A549 (cell line): ENCODE measurements at regions not wholly inside any gene's neighbourhood (a gene's known extent, or its start where the extent isn't known, plus 50 kb on each side); places are given as distances from the start of the nearest gene placed in this dataset.

Experiments
- ATAC-seq, 2 experiments: fragments of 200-7000 bp in 1 of 2; fragments of >200 bp in 1 of 2; cut with Nextera tagmentation in 1 of 2; cut with Tn5 transposase in 1 of 2; 3 replicates each; pipeline versions ENCODE4 v1.8.0 to v1.9.1; 2018 to 2020; ENCODE audit warnings: mild to moderate bottlenecking in 1 of 2, moderate library complexity in 1 of 2
- CTCF ChIA-PET: fragments of 300-600 bp; sonication (Branson Sonifier 250); formaldehyde crosslinking; extraction: SDS; loops from one replicate; lab custom pipeline; 2021; ENCODE audit warnings: antibody characterized with exemption, inconsistent platforms; lab: Yijun Ruan, JAX
- POLR2A ChIA-PET: fragments of 350-600 bp; formaldehyde crosslinking; extraction: SDS; loops from one replicate; lab custom pipeline; 2021; ENCODE audit warnings: antibody characterized with exemption, inconsistent platforms; lab: Yijun Ruan, JAX
- DNase-seq, 2 experiments: peaks; one replicate each; pipeline versions ENCODE4 v3.0.0 to v3.0.0-alpha.2; 2011 to 2016; ENCODE audit warnings: low read depth in 1 of 2, low spot score in 1 of 2
- FAIRE-seq: peaks from 2 replicates; lab custom pipeline; 2011; peaks lifted over from hg19 to GRCh38; lab: Jason Lieb, UNC
- H3K27ac ChIP-seq, 2 experiments: fragments of >200 bp; sonication (Bioruptor Twin); formaldehyde crosslinking; 3 replicates each; pipeline ENCODE4 v1.5.1; 2016 to 2017
- H3K4me1 ChIP-seq: fragments of >200 bp; sonication (Bioruptor Twin); formaldehyde crosslinking; 3 replicates; pipeline ENCODE4 v1.6.1; 2016
- H3K4me2 ChIP-seq: fragments of >200 bp; sonication (Bioruptor Twin); formaldehyde crosslinking; 3 replicates; pipeline ENCODE4 v1.6.1; 2016
- H3K4me3 ChIP-seq: fragments of >200 bp; sonication (Bioruptor Twin); formaldehyde crosslinking; 3 replicates; pipeline ENCODE4 v1.5.1; 2016
- H3K9me3 ChIP-seq: fragments of >200 bp; sonication (Bioruptor Twin); formaldehyde crosslinking; 3 replicates; pipeline ENCODE4 v1.6.1; 2016
- CBX8 ChIP-seq: fragments of 200-600 bp; sonication (generic); IDR thresholded peaks from 2 replicates; pipeline ENCODE4 v1.6.1; 2016
- EP300 ChIP-seq, 2 experiments: fragments of >200 bp; sonication (Bioruptor Twin); formaldehyde crosslinking; IDR thresholded peaks; 2 replicates in 1 of 2; 3 replicates in 1 of 2; pipeline ENCODE4 v1.6.1; 2016 to 2017
- FOSB ChIP-seq: fragments of 250-450 bp; sonication (Bioruptor Pico); IDR thresholded peaks from 2 replicates; pipeline ENCODE4 v1.5.0; 2020; ENCODE audit warnings: mild to moderate bottlenecking, moderate library complexity
- FOSL2 ChIP-seq, 2 experiments: fragments of 450-650 bp in 1 of 2; fragments of >200 bp in 1 of 2; sonication (Bioruptor Twin) in 1 of 2; formaldehyde crosslinking; IDR thresholded peaks; 2 replicates each; pipeline versions ENCODE4 v1.5.0 to v1.6.1; 2016 to 2020; ENCODE audit warnings: mild to moderate bottlenecking in 1 of 2, moderate library complexity in 1 of 2
- FOXS1 ChIP-seq: fragments of 250-450 bp; sonication (Bioruptor Pico); IDR thresholded peaks from 2 replicates; pipeline ENCODE4 v1.5.0; 2020; ENCODE audit warnings: mild to moderate bottlenecking, moderate library complexity
- GATA3 ChIP-seq: IDR thresholded peaks from 2 replicates; pipeline ENCODE4 v1.6.1; 2012; ENCODE audit warnings: borderline replicate concordance
- HDAC2 ChIP-seq: fragments of 200-600 bp; sonication (generic); IDR thresholded peaks from 2 replicates; pipeline ENCODE4 v1.6.1; 2016
- HEYL ChIP-seq: fragments of 250-450 bp; sonication (Bioruptor Pico); IDR thresholded peaks from 2 replicates; pipeline ENCODE4 v1.8.0; 2021; ENCODE audit warnings: mild to moderate bottlenecking, moderate library complexity
- HOXB13 ChIP-seq: fragments of 250-450 bp; sonication (Bioruptor Pico); IDR thresholded peaks from 2 replicates; pipeline ENCODE4 v1.5.0; 2020; ENCODE audit warnings: low read depth, mild to moderate bottlenecking, moderate library complexity
- JUN ChIP-seq, 2 experiments: fragments of >200 bp; sonication (Bioruptor Twin); formaldehyde crosslinking; IDR thresholded peaks; 2 replicates in 1 of 2; 3 replicates in 1 of 2; pipeline ENCODE4 v1.6.1; 2016 to 2017
- JUNB ChIP-seq: fragments of >200 bp; sonication (Bioruptor Twin); formaldehyde crosslinking; IDR thresholded peaks from 2 replicates; pipeline ENCODE4 v1.6.1; 2016
- MYC ChIP-seq: IDR thresholded peaks from 2 replicates; pipeline ENCODE4 v1.6.1; 2012; ENCODE audit warnings: mild to moderate bottlenecking, inconsistent platforms, low read length, improper control_type of control experiment, borderline replicate concordance
- NFE2L2 ChIP-seq: fragments of 150-350 bp; conservative IDR thresholded peaks from 2 replicates; pipeline ENCODE4 v1.6.1; 2014; ENCODE audit warnings: low read length
- RAD21 ChIP-seq, 2 experiments: fragments of >200 bp in 1 of 2; sonication (Bioruptor Twin) in 1 of 2; formaldehyde crosslinking in 1 of 2; IDR thresholded peaks in 1 of 2; conservative IDR thresholded peaks in 1 of 2; 2 replicates in 1 of 2; 3 replicates in 1 of 2; pipeline ENCODE4 v1.6.1; 2012 to 2018; ENCODE audit warnings: inconsistent platforms in 1 of 2
- TFCP2L1 ChIP-seq: fragments of 250-450 bp; sonication (Bioruptor Pico); IDR thresholded peaks from 2 replicates; pipeline ENCODE4 v1.5.0; 2021; ENCODE audit warnings: mild to moderate bottlenecking
- ZFP36 ChIP-seq: fragments of 450-650 bp; IDR thresholded peaks from 2 replicates; pipeline ENCODE4 v1.6.1; 2014; ENCODE audit warnings: borderline replicate concordance; ENCODE audit not compliant: partially characterized antibody
- WGBS: methylation state at CpG from one replicate; pipeline ENCODE4 v1.1.6; 2017; ENCODE audit errors: missing lambda C conversion rate; 5-methylcytosine and 5-hydroxymethylcytosine counted together
- TF ChIP-seq, protein P1 (sequence below): IDR thresholded peaks from 2 replicates; pipeline ENCODE4 v1.6.1; 2012
- TF ChIP-seq, protein P2 (sequence below): fragments of >200 bp; sonication (Bioruptor Twin); formaldehyde crosslinking; IDR thresholded peaks from 3 replicates; pipeline ENCODE4 v1.6.1; 2016
- TF ChIP-seq, protein P3 (sequence below): fragments of >200 bp; sonication (Bioruptor Twin); formaldehyde crosslinking; IDR thresholded peaks from 3 replicates; pipeline ENCODE4 v1.5.1; 2016
- TF ChIP-seq, protein P4 (sequence below): IDR thresholded peaks from 2 replicates; pipeline ENCODE4 v1.6.1; 2012; ENCODE audit warnings: low read depth, borderline replicate concordance
- TF ChIP-seq, protein P5 (sequence below): fragments of 200-600 bp; sonication (generic); IDR thresholded peaks from 2 replicates; pipeline ENCODE4 v1.6.1; 2016; ENCODE audit warnings: antibody characterized with exemption, mild to moderate bottlenecking, moderate library complexity
- TF ChIP-seq, protein P6 (sequence below): fragments of >200 bp; sonication (Bioruptor Twin); formaldehyde crosslinking; IDR thresholded peaks from 2 replicates; pipeline ENCODE4 v1.6.1; 2016

DNA sequence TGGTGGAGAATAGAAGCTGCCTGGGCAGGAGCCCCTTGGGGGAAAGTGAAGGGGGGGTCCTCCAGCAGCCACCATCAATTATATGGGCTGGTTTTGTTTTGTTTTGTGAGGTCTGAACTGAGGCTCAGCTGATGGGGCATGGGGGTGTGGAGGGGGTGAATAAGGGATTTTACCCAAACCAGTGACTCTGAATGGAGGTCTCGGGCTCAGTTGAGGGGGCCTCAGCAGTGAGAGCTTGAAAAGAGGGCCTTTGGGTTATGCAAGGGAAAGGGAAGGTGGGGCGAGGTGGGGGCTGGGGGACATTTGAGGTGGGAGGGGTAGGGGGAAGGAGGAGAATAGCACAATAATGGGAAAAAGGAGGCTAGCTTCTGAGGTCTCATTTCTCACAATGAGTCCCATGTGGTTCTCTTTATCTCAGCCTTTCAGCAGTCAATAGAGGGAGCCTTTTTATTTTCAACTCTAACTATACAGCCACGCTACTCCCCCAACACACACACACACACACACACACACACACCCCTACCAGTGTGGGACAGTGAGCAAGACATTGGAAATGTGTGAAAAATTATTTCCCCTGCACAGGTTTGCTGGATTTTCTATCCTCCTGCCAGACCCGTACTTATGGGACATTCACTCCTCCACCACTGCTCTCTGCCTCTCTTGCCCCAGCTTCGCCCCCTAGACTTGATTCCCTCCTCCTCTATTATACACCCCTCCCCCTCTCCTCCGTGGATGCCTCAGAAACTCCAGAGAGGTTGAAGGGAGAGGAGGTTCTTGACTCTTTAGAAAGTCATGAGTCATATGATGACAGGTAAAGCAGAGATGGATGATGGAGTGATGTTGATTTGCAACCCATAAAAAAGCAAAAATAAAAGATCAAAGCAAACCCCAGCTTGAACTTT, 96.0 kb downstream of the GTPBP8 start:
- Histone ChIP-seq H3K4me2 (peak overlapping the region; percentile 44), H3K27ac (peak overlapping the region; percentile 0 to 85; a peak in 4 of 6 replicates), H3K9me3 (no peaks in the 10 kb centered on the region), H3K4me1 (peaks cover 28% of the 10 kb centered on the region), H3K4me3 (no peak overlapping the region)
- ChIA-PET CTCF (interaction anchor here (0.5 to 2.4 kb wide), 9 partner anchors 11 to 202 kb away, joined by 3 to 8 read pairs (median 3); no protein-coding TSS in a partner anchor), POLR2A (no interaction called here)
- DNase-seq (peak; percentile 38 to 62), ATAC-seq (peak; percentile 77 to 86), FAIRE-seq (peak; percentile 13)
- TF ChIP-seq EP300 (IDR thresholded peaks at IDR 0.05) (peak in 1 of 2 experiments; percentile 38; a peak in 2 of 5 replicates), JUN (IDR thresholded peaks at IDR 0.05) (peak in 1 of 2 experiments; percentile 51; a peak in 3 of 5 replicates), RAD21 (conservative IDR thresholded peaks at IDR 0.05 in 1 of 2, IDR thresholded peaks at IDR 0.05 in 1 of 2) (peak in 1 of 2 experiments; percentile 38; a peak in 3 of 5 replicates), GATA3 (peak; percentile 52), JUNB (peak; percentile 45), FOXS1 (CRISPR knock-in tag) (no peak), FOSL2 (IDR thresholded peaks at IDR 0.05) (no peak), FOSL2 (CRISPR knock-in tag; IDR thresholded peaks at IDR 0.05) (peak; percentile 42; the same call in 1 of the 2 replicates)
- TF ChIP-seq, protein P1, sequence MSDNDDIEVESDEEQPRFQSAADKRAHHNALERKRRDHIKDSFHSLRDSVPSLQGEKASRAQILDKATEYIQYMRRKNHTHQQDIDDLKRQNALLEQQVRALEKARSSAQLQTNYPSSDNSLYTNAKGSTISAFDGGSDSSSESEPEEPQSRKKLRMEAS = no peak
- TF ChIP-seq, protein P2, sequence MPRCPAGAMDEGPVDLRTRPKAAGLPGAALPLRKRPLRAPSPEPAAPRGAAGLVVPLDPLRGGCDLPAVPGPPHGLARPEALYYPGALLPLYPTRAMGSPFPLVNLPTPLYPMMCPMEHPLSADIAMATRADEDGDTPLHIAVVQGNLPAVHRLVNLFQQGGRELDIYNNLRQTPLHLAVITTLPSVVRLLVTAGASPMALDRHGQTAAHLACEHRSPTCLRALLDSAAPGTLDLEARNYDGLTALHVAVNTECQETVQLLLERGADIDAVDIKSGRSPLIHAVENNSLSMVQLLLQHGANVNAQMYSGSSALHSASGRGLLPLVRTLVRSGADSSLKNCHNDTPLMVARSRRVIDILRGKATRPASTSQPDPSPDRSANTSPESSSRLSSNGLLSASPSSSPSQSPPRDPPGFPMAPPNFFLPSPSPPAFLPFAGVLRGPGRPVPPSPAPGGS = no peak
- TF ChIP-seq, protein P3, sequence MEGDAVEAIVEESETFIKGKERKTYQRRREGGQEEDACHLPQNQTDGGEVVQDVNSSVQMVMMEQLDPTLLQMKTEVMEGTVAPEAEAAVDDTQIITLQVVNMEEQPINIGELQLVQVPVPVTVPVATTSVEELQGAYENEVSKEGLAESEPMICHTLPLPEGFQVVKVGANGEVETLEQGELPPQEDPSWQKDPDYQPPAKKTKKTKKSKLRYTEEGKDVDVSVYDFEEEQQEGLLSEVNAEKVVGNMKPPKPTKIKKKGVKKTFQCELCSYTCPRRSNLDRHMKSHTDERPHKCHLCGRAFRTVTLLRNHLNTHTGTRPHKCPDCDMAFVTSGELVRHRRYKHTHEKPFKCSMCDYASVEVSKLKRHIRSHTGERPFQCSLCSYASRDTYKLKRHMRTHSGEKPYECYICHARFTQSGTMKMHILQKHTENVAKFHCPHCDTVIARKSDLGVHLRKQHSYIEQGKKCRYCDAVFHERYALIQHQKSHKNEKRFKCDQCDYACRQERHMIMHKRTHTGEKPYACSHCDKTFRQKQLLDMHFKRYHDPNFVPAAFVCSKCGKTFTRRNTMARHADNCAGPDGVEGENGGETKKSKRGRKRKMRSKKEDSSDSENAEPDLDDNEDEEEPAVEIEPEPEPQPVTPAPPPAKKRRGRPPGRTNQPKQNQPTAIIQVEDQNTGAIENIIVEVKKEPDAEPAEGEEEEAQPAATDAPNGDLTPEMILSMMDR = peak; percentile 17; the same call in 1 of the 3 replicates
- 42% methylated on average over 5 of the region's 6 CpGs for WGBS

DNA sequence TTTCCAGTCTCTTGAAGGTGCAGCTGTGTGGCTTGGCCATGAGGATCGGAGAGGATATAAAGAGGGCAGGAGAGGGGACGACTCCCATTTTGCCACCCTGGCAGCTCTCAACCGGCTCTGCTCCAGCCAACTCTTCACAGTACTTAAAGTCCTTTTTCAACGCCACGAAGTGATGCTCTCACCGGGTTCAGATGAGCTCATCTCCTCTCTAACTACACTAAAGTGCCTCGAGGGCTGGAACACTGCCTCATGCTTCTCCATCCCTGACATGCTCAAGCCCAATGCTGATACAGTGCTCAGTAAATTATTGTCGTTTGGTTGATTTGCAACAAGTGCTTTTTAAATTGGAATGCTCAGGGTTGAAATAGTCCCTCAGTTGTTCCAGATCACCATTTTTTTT, 97.8 kb downstream of the GTPBP8 start:
- ATAC-seq = no peak
- H3K4me3 ChIP-seq = no peak overlapping the region
- no peak for TF ChIP-seq HOXB13
- TF ChIP-seq, protein P4, sequence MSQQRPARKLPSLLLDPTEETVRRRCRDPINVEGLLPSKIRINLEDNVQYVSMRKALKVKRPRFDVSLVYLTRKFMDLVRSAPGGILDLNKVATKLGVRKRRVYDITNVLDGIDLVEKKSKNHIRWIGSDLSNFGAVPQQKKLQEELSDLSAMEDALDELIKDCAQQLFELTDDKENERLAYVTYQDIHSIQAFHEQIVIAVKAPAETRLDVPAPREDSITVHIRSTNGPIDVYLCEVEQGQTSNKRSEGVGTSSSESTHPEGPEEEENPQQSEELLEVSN = no peak
- TF ChIP-seq HEYL (CRISPR knock-in tag) = no peak
- TF ChIP-seq FOSB = no peak
- no peak for TF ChIP-seq CBX8
- no peak for TF ChIP-seq ZFP36
- no peak for TF ChIP-seq JUNB
- TF ChIP-seq, all 56 proteins: peak for 0
- no peak overlapping the region for H3K4me2 ChIP-seq
- peak overlapping the region in 1 of 2 experiments; percentile 85; a peak in 3 of 6 replicates for H3K27ac ChIP-seq
- ChIA-PET POLR2A (no interaction called here), CTCF (interaction anchor here (0.8 to 2.4 kb wide), 5 partner anchors 10 to 540 kb away, joined by 3 to 8 read pairs (median 4); no protein-coding TSS in a partner anchor)
- DNase-seq = no peak
- no peaks in the 10 kb centered on the region for H3K9me3 ChIP-seq
- peaks cover 28% of the 10 kb centered on the region for H3K4me1 ChIP-seq
- no peak for FAIRE-seq
- whole genome bisulfite sequencing = 76% methylated on average over 8 of the region's 8 CpGs

DNA sequence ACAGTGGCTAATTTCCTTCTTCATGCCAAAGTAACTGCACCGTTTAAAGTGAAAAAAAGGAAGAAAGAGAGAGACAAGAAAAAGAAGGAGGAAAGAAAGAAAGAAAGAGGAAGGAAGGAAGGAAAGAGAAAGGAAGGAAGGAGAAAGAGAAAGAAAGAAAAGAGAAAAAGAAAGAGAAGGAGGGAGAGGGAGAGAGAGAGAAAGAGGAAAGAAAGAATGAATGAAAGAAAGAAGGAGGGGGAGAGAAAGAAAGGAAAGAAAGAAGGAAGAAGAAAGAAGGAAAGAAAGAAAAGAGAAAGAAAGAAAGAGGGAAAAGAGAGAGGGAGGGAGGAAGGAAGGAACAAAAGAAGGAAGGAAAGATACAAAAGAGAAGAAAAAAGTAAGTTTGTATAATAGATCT, 100.6 kb downstream of the GTPBP8 start:
- 80% methylated on average over 1 of the region's 1 CpG for WGBS
- Histone ChIP-seq H3K9me3 (no peaks in the 10 kb centered on the region), H3K4me3 (no peak overlapping the region), H3K27ac (peak overlapping the region in 1 of 2 experiments; percentile 36; a peak in 2 of 6 replicates), H3K4me2 (no peak overlapping the region), H3K4me1 (peaks cover 37% of the 10 kb centered on the region)
- FAIRE-seq = no peak
- TF ChIP-seq, protein P5, sequence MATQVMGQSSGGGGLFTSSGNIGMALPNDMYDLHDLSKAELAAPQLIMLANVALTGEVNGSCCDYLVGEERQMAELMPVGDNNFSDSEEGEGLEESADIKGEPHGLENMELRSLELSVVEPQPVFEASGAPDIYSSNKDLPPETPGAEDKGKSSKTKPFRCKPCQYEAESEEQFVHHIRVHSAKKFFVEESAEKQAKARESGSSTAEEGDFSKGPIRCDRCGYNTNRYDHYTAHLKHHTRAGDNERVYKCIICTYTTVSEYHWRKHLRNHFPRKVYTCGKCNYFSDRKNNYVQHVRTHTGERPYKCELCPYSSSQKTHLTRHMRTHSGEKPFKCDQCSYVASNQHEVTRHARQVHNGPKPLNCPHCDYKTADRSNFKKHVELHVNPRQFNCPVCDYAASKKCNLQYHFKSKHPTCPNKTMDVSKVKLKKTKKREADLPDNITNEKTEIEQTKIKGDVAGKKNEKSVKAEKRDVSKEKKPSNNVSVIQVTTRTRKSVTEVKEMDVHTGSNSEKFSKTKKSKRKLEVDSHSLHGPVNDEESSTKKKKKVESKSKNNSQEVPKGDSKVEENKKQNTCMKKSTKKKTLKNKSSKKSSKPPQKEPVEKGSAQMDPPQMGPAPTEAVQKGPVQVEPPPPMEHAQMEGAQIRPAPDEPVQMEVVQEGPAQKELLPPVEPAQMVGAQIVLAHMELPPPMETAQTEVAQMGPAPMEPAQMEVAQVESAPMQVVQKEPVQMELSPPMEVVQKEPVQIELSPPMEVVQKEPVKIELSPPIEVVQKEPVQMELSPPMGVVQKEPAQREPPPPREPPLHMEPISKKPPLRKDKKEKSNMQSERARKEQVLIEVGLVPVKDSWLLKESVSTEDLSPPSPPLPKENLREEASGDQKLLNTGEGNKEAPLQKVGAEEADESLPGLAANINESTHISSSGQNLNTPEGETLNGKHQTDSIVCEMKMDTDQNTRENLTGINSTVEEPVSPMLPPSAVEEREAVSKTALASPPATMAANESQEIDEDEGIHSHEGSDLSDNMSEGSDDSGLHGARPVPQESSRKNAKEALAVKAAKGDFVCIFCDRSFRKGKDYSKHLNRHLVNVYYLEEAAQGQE = no peak
- no peak for TF ChIP-seq MYC
- TF ChIP-seq, protein P6, sequence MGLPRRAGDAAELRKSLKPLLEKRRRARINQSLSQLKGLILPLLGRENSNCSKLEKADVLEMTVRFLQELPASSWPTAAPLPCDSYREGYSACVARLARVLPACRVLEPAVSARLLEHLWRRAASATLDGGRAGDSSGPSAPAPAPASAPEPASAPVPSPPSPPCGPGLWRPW = no peak
- TF ChIP-seq HDAC2 = no peak
- no peak for TF ChIP-seq GATA3
- TF ChIP-seq NFE2L2 = no peak
- TF ChIP-seq, protein P2 = no peak
- TF ChIP-seq TFCP2L1 = no peak
- no peak for TF ChIP-seq ZFP36
- ChIA-PET CTCF (interaction anchor here (1.1 kb wide), 1 partner anchor 197 kb away, joined by 3 read pairs; no protein-coding TSS in a partner anchor), POLR2A (no interaction called here)
- no peak for DNase-seq
- ATAC-seq = no peak
